IMR-90 (cell line): ENCODE measurements at regions not wholly inside any gene's neighbourhood (a gene's known extent, or its start where the extent isn't known, plus 50 kb on each side); places are given as distances from the start of the nearest gene placed in this dataset.

Experiments used
- ATAC-seq: fragments of 200-7000 bp; cut with Tn5 transposase; 2 replicates; pipeline ENCODE4 v1.9.1; 2020; ENCODE audit warnings: low read depth, mild to moderate bottlenecking, moderate library complexity
- BruUV-seq: library from RNA; stranded (reverse); fragments of 400-500 nt; replicated peaks from 2 replicates; lab custom pipeline; 2021; lab: Mats Ljungman, UMichigan
- CTCF ChIA-PET: fragments of 300-600 bp; formaldehyde crosslinking; extraction: SDS; loops from one replicate; lab custom pipeline; 2021; ENCODE audit warnings: antibody characterized with exemption; lab: Yijun Ruan, JAX
- POLR2A ChIA-PET: fragments of 300-600 bp; sonication (Branson Sonifier 250); formaldehyde crosslinking; loops from one replicate; lab custom pipeline; 2022; ENCODE audit warnings: antibody characterized with exemption; ENCODE audit not compliant: unreplicated experiment; lab: Charles Lee
- DNase-seq: peaks from one replicate; pipeline ENCODE4 v3.0.0; 2013
- H2AFZ ChIP-seq: replicated peaks from 2 replicates; pipeline ENCODE3; 2013; ENCODE audit warnings: low read length, mild to moderate bottlenecking; ENCODE audit not compliant: poor library complexity
- H2AK5ac ChIP-seq: 2 replicates; pipeline ENCODE4 v1.6.1; 2013; ENCODE audit warnings: low read depth, low read length, inconsistent platforms
- H2AK9ac ChIP-seq: replicated peaks from 2 replicates; pipeline ENCODE3; 2013; ENCODE audit warnings: mild to moderate bottlenecking, low read depth, low read length, moderate library complexity; ENCODE audit not compliant: poor library complexity
- H2BK120ac ChIP-seq: 2 replicates; pipeline ENCODE4 v1.6.1; 2013; ENCODE audit warnings: low read depth, low read length, inconsistent platforms
- H2BK15ac ChIP-seq: 3 replicates; pipeline ENCODE4 v1.6.1; 2013; ENCODE audit warnings: low read depth, low read length, inconsistent platforms
- H2BK20ac ChIP-seq: 2 replicates; pipeline ENCODE4 v1.6.1; 2013; ENCODE audit warnings: low read depth, mild to moderate bottlenecking, inconsistent platforms, low read length, moderate library complexity
- H2BK5ac ChIP-seq: 2 replicates; pipeline ENCODE4 v1.6.1; 2013; ENCODE audit warnings: mild to moderate bottlenecking, low read depth, low read length, inconsistent platforms; ENCODE audit not compliant: poor library complexity, severe bottlenecking
- H3K14ac ChIP-seq: replicated peaks from 2 replicates; pipeline ENCODE4 v1.6.1; 2013; ENCODE audit warnings: low read depth, low read length, inconsistent platforms
- H3K18ac ChIP-seq: 2 replicates; pipeline ENCODE4 v1.6.1; 2013; ENCODE audit warnings: low read depth, low read length, control low read depth
- H3K23ac ChIP-seq: 2 replicates; pipeline ENCODE4 v1.6.1; 2013; ENCODE audit warnings: low read depth, low read length, inconsistent platforms
- H3K27ac ChIP-seq: 2 replicates; pipeline ENCODE4 v1.5.1; 2013; ENCODE audit warnings: mild to moderate bottlenecking, control low read depth, low read length; ENCODE audit not compliant: insufficient read depth
- H3K27me3 ChIP-seq: 2 replicates; pipeline ENCODE4 v1.6.1; 2013; ENCODE audit warnings: low read length; ENCODE audit not compliant: control insufficient read depth, insufficient read depth
- H3K36me3 ChIP-seq: 2 replicates; pipeline ENCODE4 v1.6.1; 2013; ENCODE audit warnings: low read length, mixed read lengths; ENCODE audit not compliant: control insufficient read depth, insufficient read depth
- H3K4ac ChIP-seq: 2 replicates; pipeline ENCODE4 v1.6.1; 2013; ENCODE audit warnings: low read depth, low read length, inconsistent platforms
- H3K4me1 ChIP-seq: 2 replicates; pipeline ENCODE4 v1.6.1; 2013; ENCODE audit warnings: low read length, mixed read lengths; ENCODE audit not compliant: control insufficient read depth, insufficient read depth
- H3K4me2 ChIP-seq: 2 replicates; pipeline ENCODE4 v1.6.1; 2013; ENCODE audit warnings: low read depth, mild to moderate bottlenecking, control low read depth, low read length, moderate library complexity
- H3K4me3 ChIP-seq: 2 replicates; pipeline ENCODE4 v1.5.1; 2013; ENCODE audit warnings: low read depth, mild to moderate bottlenecking, control low read depth, low read length, moderate library complexity; ENCODE audit not compliant: insufficient read depth
- H3K56ac ChIP-seq: 2 replicates; pipeline ENCODE4 v1.6.1; 2013; ENCODE audit warnings: low read length, inconsistent platforms; ENCODE audit not compliant: insufficient read depth; ENCODE audit errors: extremely low read depth
- H3K79me1 ChIP-seq, 2 experiments: 2 replicates each; pipeline ENCODE4 v1.6.1; 2013; ENCODE audit warnings: low read length in 2 of 2, inconsistent platforms in 1 of 2, low read depth in 1 of 2
- H3K9ac ChIP-seq: 2 replicates; pipeline ENCODE4 v1.6.1; 2013; ENCODE audit warnings: low read depth, low read length, control low read depth
- H3K9me1 ChIP-seq: 2 replicates; pipeline ENCODE4 v1.6.1; 2013; ENCODE audit warnings: low read length, inconsistent platforms; ENCODE audit not compliant: insufficient read depth
- H3K9me3 ChIP-seq: 2 replicates; pipeline ENCODE4 v1.6.1; 2013; ENCODE audit warnings: low read length; ENCODE audit not compliant: control insufficient read depth, insufficient read depth
- H4K20me1 ChIP-seq: 2 replicates; pipeline ENCODE4 v1.6.1; 2013; ENCODE audit warnings: low read length, inconsistent platforms; ENCODE audit not compliant: insufficient read depth
- H4K5ac ChIP-seq: 2 replicates; pipeline ENCODE4 v1.6.1; 2013; ENCODE audit warnings: mild to moderate bottlenecking, low read depth, low read length, control low read depth
- H4K8ac ChIP-seq, 2 experiments: 2 replicates each; pipeline ENCODE4 v1.6.1; 2013; ENCODE audit warnings: low read depth in 2 of 2, low read length in 2 of 2, control low read depth in 1 of 2, inconsistent platforms in 1 of 2
- H4K91ac ChIP-seq: 2 replicates; pipeline ENCODE4 v1.6.1; 2013; ENCODE audit warnings: low read depth, low read length, inconsistent platforms; ENCODE audit not compliant: insufficient read depth
- BHLHE40 ChIP-seq: fragments of 150-350 bp; IDR thresholded peaks from 2 replicates; pipeline ENCODE4 v1.6.1; 2016; ENCODE audit warnings: mild to moderate bottlenecking, low read depth, low read length
- CEBPB ChIP-seq: IDR thresholded peaks from 2 replicates; pipeline ENCODE4 v1.6.1; 2012; ENCODE audit warnings: low read depth, low read length, improper control_type of control experiment
- ELK1 ChIP-seq: fragments of 150-350 bp; IDR thresholded peaks from 2 replicates; pipeline ENCODE4 v1.6.1; 2016; ENCODE audit warnings: low read depth, mild to moderate bottlenecking, low read length, moderate library complexity, borderline replicate concordance
- FOS ChIP-seq: fragments of 150-350 bp; IDR thresholded peaks from 2 replicates; pipeline ENCODE4 v1.6.1; 2016; ENCODE audit warnings: low read depth, low read length
- MAFK ChIP-seq: IDR thresholded peaks from 2 replicates; pipeline ENCODE4 v1.6.1; 2012; ENCODE audit warnings: low read depth, low read length, improper control_type of control experiment
- NFE2L2 ChIP-seq: fragments of 150-350 bp; IDR thresholded peaks from 2 replicates; pipeline ENCODE4 v1.6.1; 2016; ENCODE audit warnings: low read depth, mild to moderate bottlenecking, low read length
- POLR2A ChIP-seq: IDR thresholded peaks from 2 replicates; pipeline ENCODE4 v1.6.1; 2012; ENCODE audit warnings: mild to moderate bottlenecking, low read depth, low read length
- RAD21 ChIP-seq: IDR thresholded peaks from 2 replicates; pipeline ENCODE4 v1.6.1; 2012; ENCODE audit warnings: low read length, improper control_type of control experiment
- RCOR1 ChIP-seq: IDR thresholded peaks from 2 replicates; pipeline ENCODE4 v1.6.1; 2012; ENCODE audit warnings: mild to moderate bottlenecking, low read length, improper control_type of control experiment; ENCODE audit not compliant: insufficient replicate concordance
- RFX5 ChIP-seq: IDR thresholded peaks from 2 replicates; pipeline ENCODE4 v1.8.0; 2012; ENCODE audit warnings: low read depth, mild to moderate bottlenecking, low read length, moderate library complexity
- SMC3 ChIP-seq: fragments of 150-350 bp; IDR thresholded peaks from 2 replicates; pipeline ENCODE4 v1.6.1; 2016; ENCODE audit warnings: low read depth, mild to moderate bottlenecking, antibody characterized with exemption, low read length, moderate library complexity
- USF2 ChIP-seq: fragments of 150-350 bp; IDR thresholded peaks from 2 replicates; pipeline ENCODE4 v1.6.1; 2017; ENCODE audit warnings: mild to moderate bottlenecking, antibody characterized with exemption, low read length, low read depth
- WGBS, 2 experiments: methylation state at CpG; one replicate each; pipeline versions ENCODE4 v1.1.5 to v1.1.7; 2013; ENCODE audit warnings: missing lambda C conversion rate in 2 of 2; ENCODE audit not compliant: insufficient read length in 1 of 2; ENCODE audit errors: extremely low coverage in 2 of 2; 5-methylcytosine and 5-hydroxymethylcytosine counted together
- dilution Hi-C: fragments of 300-500 bp; cut with HindIII; formaldehyde crosslinking; loops from one replicate; pipeline ENCODE4 v1.14.3; 2018; ENCODE audit warnings: low sequenced_read_pairs; ENCODE audit not compliant: unreplicated experiment
- in situ Hi-C: fragments of 300-500 bp; cut with MboI; formaldehyde crosslinking; loops from 3 replicates; pipeline ENCODE4 v1.14.3; 2019; ENCODE audit warnings: low sequenced_read_pairs, inconsistent platforms, mixed read lengths
- intact Hi-C: fragments of 100-400 bp; cut with micrococcal nuclease; formaldehyde crosslinking; loops from 2 replicates; pipeline ENCODE4 v1.10.0; 2022

GRCh38 chr3:177249203-177249602 is 51.9 kb upstream of the TBL1XR1 start:
- Histone ChIP-seq H3K4me1 (no peaks in the 10 kb centered on the region), H2BK20ac (no peak overlapping the region), H3K27me3 (no peaks in the 10 kb centered on the region), H3K4ac (no peak overlapping the region), H2AK9ac (no peak overlapping the region), H3K9me3 (no peaks in the 10 kb centered on the region), H3K56ac (no peak overlapping the region), H3K4me3 (no peak overlapping the region), H3K79me1 (no peaks in the 10 kb centered on the region), H2AK5ac (no peak overlapping the region), H3K4me2 (no peak overlapping the region), H3K27ac (no peak overlapping the region), H2AFZ (no peak overlapping the region), H3K36me3 (no peaks in the 10 kb centered on the region), H4K91ac (no peak overlapping the region), H3K18ac (no peak overlapping the region), H3K23ac (no peak overlapping the region), H3K9me1 (no peaks in the 10 kb centered on the region), H2BK15ac (no peak overlapping the region), H2BK5ac (no peak overlapping the region), H4K20me1 (no peaks in the 10 kb centered on the region), H4K8ac (no peak overlapping the region), H2BK120ac (no peak overlapping the region), H3K9ac (no peak overlapping the region), H4K5ac (no peak overlapping the region), H3K14ac (no peak overlapping the region)
- ChIA-PET CTCF (no interaction called here), POLR2A (no interaction called here)
- BruUV-seq = no TSS peak
- intact Hi-C loops (no loop called here), in situ Hi-C loops (no loop called here), dilution Hi-C loops (no loop called here)
- DNase-seq (no peak), ATAC-seq (no peak)
- no peak for TF ChIP-seq NFE2L2
- TF ChIP-seq USF2 = no peak
- TF ChIP-seq FOS = no peak
- no peak for TF ChIP-seq RAD21
- no peak for TF ChIP-seq RFX5
- no peak for TF ChIP-seq RCOR1
- TF ChIP-seq MAFK = no peak
- TF ChIP-seq CEBPB = no peak
- TF ChIP-seq BHLHE40 = no peak
- no peak for TF ChIP-seq SMC3
- no peak for TF ChIP-seq ELK1
- no peak for TF ChIP-seq POLR2A
- WGBS, 2 experiments = no CpG with 5 or more reads among the region's 9 CpGs
